GM19455 (cell line): ENCODE measurements at regions not wholly inside any gene's neighbourhood (a gene's known extent, or its start where the extent isn't known, plus 50 kb on each side); places are given as distances from the start of the nearest gene placed in this dataset.

Experiments
- ATAC-seq: cut with Tn5 transposase; IDR thresholded peaks from one replicate; pipeline ENCODE4 v1.9.1; 2021; ENCODE audit not compliant: unreplicated experiment

DNA sequence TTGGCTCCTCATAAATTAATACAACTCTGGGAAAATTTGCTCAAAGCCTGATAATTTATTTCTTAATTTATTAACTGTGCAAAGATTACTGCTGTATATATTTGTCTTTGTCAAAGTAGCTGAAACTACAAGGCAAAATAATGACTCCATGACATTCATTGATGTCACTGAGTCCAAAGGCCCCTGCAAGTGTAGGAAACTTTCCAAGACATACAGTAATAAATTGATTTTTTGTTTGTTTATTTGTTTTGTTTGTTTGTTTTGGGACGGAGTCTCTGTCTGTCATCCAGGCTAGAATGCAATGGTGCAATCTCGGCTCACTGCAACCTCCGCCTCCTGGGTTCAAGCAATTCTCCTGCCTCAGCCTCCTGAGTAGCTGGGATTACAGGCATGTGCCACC, 96.8 kb upstream of the LPP start:
- ATAC-seq = no peak

DNA sequence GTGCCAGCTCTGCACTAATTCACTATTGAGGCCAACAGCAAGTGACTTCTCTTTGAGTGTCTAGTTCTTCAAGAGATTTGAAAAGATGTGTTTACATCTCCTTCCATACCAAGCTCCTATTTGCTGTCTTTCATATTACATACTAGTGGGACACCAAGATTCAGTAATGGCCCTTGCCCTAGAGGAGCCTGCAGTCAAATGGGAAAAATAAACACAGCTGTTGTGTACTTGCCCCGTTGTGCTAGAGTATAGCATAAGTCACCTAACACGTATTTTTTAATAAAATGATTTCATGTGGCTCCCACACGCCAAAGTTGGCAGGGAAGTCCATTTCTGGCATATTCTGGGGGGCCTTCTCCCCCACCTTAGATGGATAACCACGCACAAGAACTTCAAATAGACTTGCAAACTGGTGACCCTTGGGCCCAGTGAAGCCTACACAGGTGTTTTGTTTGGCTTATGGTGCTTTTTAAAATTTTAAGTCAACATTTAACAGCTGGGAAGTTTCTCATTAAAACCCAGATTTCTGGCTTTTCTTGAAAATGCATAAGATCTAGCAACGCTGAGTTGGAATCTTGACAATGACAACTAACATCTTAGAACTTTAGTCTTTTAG, 95.3 kb upstream of the LPP start:
- no peak for ATAC-seq

- ATAC-seq = no peak
Observed at GRCh38 chr3:188059351-188059750, 94.6 kb upstream of the LPP start.

DNA sequence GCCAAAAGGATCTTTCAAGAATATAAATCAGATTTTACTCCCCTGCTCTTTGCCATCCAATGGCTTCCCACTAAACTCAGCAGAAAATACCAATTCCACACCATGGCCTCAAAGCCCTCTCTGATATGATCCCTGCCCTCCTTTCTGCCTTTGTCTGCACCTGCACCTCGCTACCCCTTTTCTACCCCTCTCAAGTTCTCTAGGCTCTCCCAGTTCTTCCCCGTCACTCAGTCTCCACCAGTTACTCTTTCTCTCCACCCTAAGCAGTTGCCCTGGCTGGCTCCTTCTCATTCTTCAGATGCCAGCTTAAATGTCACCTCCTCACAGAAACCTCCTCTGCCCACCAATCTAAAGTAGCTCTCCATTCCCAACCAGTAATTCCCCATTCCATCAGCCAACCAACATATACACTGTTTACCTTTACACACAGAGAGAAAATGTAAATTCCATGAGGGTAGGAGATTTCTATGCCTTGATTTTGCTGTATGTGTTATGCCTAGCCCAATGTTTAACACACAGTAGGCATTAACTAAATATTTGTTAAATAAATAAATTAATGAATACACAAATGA, 93.6 kb upstream of the LPP start:
- no peak for ATAC-seq

- no peak for ATAC-seq
Observed at GRCh38 chr3:188060840-188061544, 93.0 kb upstream of the LPP start.

DNA sequence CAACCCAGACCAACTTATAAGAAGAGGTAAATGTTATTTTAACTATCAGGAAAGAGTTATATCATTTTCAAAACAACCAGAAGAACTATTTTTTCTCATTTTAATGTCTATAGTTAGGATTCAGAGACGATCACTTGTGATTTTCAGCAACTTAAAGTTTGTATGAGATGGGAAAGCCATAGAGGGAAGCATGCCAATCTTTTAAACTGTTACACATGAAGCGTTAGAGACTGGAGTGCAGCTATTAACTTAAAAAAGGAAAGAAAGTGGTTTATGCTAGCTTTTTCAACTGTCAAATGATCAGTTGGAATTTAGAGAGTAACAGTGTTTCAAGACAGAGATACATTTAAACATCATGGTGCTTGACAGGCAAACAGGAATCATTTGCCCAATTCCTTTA, 91.7 kb upstream of the LPP start:
- no peak for ATAC-seq

- no peak for ATAC-seq
Observed at GRCh38 chr3:188064831-188065493, 89.0 kb upstream of the LPP start.

GRCh38 chr3:188066141-188066540, 87.8 kb upstream of the LPP start:
- no peak for ATAC-seq

- ATAC-seq = no peak
Observed at GRCh38 chr3:188067932-188068331, 86.0 kb upstream of the LPP start.

DNA sequence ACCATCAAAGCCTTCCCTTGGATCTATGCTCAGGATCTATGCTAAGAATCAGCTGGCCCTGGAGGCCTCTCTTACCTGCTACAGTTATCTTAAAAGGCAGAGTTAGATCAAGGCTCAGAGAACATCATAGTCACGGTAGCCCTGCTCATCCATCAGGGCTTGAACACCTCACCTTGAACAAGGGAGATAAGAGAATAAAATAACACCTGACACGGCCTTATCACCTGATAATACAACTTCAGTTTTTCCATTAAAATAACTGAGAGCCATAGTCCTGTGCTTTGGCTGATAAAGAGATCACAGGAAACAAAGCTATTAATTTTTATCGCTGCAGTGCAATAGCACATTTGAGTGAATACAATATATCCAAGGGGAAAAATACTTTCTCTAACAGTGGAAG, 85.6 kb upstream of the LPP start:
- ATAC-seq = no peak

DNA sequence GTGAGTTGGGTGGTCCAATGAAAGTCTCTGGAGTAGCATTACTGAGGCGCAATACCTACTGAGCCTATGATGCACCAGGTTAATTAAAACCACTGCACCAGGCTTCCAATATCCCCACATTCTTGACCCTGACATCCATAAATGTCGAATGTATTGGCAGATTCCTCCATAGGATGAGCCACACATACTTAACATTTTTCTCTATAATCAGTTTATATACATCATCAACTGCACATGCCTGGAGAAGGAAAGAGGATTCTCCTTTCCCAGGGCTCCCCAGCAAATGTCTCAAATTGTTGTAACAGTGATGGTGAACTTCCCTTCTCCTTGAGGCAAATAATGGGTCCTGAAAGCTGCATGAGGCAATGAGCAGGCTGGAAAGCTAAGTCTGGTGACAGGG, 82.3 kb upstream of the LPP start:
- no peak for ATAC-seq

DNA sequence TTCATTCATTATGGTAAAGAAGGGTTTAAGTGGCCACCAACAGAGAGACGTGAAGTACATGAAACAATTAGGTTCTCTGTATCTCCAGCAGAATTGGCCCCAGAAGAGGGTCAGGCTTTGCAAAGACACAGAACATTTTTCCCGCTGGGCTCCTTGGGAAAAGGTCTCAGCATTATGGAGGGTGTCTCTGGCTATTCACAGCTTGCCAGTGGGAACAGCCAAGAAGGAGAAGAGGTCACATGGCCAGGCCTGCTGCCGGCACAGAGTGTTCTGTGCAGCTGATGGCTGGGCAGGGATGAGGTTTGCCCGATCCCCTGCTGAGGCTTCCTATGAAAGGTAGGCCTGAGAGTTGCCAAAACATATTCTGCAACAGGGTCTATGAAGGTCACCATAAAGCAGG, 77.8 kb upstream of the LPP start:
- ATAC-seq = no peak

DNA sequence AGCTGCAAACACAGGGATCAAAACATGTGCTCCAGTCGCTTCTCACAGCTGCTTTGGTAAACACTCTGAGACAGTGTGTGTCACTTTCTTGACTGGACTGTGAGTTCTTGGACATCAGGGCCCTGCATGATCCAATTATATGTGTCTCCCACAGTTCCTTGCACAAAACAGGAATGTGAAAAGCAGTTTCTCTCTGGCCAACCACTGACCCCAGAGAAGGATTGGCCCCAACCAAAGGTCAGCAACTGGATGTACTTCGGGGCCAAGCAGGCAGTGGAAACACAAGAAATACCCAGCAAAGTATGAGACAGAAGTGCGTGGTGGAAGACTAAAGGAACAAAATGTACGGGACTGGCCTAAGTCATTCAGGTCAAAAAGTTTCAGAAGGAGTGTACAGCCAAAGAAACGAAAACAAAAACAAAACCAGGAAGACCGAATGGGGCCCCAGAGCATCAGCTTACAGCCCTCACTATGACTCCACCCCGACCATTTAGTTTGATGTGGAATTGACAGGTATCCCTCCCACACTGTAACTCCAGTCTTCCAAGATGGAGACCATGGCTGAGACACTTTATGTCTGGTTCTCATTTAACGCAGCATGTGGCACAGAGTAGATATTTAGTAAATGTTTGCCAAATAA, 76.7 kb upstream of the LPP start:
- ATAC-seq = no peak

DNA sequence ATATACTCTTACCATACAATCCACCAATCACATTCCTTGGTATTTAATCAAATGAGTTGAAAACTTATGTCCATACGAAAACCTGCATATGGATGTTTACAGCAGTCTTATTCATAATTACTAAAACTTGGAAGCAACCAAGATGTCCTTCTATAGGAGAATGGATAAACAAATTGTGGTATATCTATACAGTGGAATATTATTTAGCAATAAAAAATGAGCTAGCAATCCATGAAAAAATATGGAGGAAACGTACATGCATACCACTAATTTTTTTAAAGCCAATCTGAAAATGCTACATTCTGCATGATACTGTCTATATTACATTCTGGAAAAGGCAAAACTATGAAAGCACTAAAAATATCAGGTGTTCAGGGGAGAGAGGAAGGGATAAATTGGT, 73.9 kb upstream of the LPP start:
- no peak for ATAC-seq

GRCh38 chr3:188082031-188082430, 71.9 kb upstream of the LPP start:
- no peak for ATAC-seq

GRCh38 chr3:188082450-188082849, 71.5 kb upstream of the LPP start:
- no peak for ATAC-seq

- no peak for ATAC-seq
Observed at GRCh38 chr3:188083011-188083410, 70.9 kb upstream of the LPP start.

- no peak for ATAC-seq
Observed at GRCh38 chr3:188084752-188085583, 69.0 kb upstream of the LPP start.

DNA sequence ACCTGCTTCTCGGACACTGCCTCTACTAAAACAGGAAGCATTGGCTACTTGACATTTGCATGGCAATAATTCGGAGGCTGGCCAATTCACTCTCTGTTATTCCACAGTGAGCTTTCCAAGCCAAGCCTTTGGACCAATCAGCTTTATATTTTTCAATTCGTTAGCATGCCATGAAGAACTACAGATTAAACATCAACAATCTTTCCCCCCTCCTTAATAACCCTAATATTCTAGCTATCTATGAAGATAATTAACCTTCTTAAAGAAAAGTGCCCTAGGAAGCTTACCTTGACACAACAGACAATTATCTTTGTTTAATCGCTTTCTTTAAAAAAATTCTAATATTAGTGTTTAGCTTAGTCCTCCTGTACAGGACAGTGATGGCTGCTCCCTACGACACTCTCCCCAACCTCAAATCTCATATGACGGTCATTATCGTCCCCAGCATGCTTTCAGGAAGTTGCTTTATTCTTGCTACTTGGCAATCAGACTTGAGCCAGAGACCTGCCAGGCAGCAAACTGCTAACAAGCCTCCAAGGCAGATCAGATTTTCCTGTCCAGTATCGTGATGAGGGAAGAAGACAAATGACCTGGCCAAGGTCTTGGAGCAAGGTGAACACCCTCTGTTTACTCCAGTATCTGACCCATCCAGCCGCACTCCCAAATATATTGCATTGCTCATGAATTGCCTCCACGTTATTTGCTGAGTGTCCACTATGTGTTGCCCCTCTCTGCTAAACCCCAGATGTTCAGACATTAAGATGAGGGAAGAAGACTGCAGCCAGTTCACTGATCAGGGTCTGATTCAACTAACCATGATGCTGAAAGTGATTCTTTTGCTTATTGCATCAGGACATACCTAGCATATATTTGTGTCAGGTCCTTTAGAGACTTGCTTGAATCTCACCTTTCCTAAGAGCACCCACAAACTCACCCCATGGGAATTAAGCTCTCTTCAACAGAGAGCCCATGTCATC, 68.1 kb upstream of the LPP start:
- no peak for ATAC-seq
